HG02973 (cell line): ENCODE measurements at regions not wholly inside any gene's neighbourhood (a gene's known extent, or its start where the extent isn't known, plus 50 kb on each side); places are given as distances from the start of the nearest gene placed in this dataset.
"Not testable (repeated sequence)": the region's sequence is repeated elsewhere in the genome, so short reads cannot be mapped to it uniquely, and the experiment has no call there.

Experiments
- ATAC-seq: cut with Tn5 transposase; IDR thresholded peaks from one replicate; pipeline ENCODE4 v1.9.1; 2021; ENCODE audit warnings: moderate library complexity; ENCODE audit not compliant: unreplicated experiment

GRCh38 chr14:85052646-85053045, 477.3 kb upstream of the FLRT2 start:
- no peak for ATAC-seq

DNA sequence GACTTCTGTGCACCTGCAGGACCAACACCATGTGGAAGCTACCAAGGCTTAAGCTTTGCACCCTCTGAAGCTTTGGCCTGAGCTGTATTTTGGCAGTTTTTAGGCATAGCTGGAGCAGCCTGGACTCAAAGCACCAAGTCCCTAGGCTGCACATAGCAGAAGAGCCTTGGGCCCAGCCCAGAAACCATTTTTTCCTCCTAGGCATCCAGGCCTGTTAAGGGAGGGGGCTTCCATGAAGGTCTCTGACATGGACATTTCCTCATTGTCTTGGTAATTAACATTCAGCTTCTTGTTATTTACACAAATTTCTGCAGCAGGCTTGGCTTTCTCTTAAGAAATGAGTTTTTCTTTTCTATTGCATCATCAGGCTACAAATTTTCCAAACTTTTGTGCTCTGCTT, 475.8 kb upstream of the FLRT2 start:
- no peak for ATAC-seq

DNA sequence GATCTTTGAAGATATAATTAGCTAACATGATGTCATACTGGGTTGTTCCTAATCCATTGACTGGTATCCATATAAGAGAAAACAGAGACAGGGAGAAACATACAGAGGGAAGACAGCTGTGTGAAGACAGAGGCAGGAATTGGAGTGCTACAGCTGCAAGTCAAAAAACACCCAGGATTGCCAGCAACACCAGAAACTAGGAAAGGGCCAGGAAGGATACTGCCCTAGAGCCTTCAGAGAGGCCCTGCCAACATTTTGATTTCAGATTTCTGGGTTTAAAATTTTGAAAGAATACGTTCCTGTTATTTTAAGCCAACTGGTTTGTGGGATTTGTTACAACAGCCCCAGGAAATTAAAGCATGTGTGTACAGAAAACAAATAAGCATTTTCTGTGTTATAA, 473.7 kb upstream of the FLRT2 start:
- ATAC-seq: no peak

DNA sequence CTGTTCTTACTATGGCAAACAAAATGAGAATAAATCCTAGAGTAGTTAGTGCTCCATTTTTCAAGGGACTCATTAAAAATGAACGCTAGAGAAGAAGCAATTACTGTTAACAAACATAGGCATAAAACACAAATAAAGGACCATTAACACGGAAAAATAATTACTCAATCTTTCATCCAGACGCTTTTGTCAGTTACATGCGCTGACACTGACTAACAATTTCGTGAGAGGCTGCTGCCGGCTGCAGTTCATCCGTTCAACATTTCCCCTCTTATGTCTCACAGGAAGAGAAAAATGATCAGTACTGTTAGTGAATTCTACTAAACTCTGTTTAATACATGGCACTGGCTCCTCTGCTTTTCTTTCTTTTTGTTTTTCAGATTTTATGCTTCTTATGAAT, 472.7 kb upstream of the FLRT2 start:
- no peak for ATAC-seq

- no peak for ATAC-seq
Observed at GRCh38 chr14:85058150-85058549, 471.8 kb upstream of the FLRT2 start.

DNA sequence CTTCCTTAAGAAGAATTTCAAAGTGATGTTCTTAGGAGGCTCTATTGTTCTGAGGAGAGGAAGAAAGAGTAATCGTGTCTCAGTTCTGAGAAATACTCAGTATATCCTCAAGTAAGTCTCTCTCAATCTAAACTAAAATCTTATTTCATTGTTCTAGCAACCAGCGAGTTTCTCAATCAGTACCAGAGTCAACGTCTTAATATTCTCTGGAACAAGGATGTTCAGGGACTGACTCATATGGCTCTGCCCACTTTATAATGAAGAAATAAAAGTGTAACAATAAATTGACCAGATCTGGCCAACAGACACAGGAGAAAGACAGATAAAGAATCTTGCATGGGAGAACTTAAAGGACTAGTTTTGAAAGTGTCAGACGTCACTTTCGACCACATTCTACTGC, 469.8 kb upstream of the FLRT2 start:
- no peak for ATAC-seq

DNA sequence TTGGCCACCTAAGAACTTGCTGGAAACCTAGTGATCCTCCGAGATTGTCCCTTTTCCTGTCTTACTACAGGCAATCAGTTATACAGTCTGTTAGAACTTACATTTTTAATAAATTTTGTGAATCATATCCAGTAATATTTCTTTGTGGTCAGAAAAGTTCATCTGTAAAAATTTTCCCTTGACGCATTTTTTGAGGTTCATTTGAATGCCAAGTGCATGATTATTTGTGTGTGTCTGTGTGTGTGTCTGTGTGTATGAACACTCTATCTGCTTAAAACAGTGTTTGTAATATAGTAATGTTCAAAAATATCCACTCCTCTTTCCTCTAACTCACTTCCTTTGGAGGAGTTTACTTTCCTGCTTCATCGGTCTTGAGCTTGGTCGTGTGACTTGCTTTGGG, 468.7 kb upstream of the FLRT2 start:
- no peak for ATAC-seq

- no peak for ATAC-seq
Observed at GRCh38 chr14:85063747-85064146, 466.2 kb upstream of the FLRT2 start.

GRCh38 chr14:85071447-85071846, 458.5 kb upstream of the FLRT2 start:
- no peak for ATAC-seq

DNA sequence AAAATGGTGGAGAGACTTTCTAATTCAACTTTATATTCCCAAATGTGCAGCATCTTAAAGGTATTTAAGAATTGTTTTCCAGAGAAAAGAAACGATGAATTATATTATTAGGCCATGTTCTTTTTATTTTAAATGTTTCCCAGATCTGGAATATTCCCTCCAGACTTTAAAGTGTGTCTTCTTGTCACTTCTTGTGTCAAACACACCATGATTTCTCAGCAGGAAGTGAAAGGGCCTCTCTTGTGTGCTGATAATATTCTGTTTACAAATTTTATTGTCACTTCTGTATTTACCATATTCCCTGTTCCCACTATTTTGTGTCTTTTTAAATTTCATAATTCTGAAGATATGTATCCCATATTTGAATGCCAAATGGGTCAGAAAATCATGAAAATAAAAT, 455.0 kb upstream of the FLRT2 start:
- no peak for ATAC-seq

DNA sequence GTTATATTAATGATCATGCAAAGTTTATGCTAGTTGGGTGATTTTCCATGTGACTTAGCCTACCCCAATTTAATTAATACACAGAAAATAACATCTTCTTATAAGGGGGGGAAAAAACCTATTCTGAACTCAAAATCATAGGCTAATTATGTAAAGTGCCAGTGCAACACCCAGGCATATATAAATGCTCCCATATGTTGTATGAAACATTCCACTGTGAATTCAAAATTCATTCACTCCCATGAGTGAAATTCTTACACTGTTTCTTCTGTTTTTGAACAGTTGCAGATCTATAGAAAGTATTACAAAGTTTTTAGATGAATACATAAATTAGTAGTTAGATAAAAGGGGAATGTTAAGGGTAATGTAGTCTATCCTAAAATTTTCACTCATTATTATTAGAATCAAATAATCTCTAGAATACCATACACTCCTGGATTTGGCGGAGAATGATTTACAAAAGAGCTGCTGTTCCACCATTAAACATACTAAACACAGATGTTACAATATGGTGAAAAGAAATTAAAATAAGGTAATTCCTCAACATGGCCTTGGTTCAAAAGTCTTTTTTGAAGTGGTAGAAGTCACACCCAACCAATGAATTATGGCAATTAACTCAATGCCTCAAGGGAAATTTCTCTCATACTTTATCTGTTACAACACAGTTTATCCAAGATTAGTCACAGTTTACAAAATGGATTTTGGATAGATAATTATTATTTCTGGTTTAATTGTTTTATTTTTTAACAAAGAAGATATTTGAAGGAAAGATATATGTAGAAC, 454.1 kb upstream of the FLRT2 start:
- ATAC-seq: no peak

DNA sequence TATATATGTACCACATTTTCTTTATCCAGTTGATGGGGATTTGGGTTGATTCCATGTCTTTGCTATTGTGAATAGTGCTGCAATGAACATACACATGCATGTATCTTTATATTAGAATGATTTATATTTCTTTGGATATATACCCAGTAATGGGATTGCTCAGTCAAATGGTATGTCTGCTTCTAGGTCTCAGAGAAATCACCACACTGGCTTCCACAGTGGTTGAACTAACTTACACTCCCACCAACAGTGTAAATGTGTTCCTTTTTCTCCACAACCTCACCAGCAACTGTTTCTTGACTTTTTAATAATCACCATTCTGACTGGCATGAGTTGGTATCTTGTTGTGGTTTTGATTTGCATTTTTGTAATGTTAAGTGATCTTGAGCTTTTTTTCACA, 452.2 kb upstream of the FLRT2 start:
- ATAC-seq: not testable (repeated sequence)

DNA sequence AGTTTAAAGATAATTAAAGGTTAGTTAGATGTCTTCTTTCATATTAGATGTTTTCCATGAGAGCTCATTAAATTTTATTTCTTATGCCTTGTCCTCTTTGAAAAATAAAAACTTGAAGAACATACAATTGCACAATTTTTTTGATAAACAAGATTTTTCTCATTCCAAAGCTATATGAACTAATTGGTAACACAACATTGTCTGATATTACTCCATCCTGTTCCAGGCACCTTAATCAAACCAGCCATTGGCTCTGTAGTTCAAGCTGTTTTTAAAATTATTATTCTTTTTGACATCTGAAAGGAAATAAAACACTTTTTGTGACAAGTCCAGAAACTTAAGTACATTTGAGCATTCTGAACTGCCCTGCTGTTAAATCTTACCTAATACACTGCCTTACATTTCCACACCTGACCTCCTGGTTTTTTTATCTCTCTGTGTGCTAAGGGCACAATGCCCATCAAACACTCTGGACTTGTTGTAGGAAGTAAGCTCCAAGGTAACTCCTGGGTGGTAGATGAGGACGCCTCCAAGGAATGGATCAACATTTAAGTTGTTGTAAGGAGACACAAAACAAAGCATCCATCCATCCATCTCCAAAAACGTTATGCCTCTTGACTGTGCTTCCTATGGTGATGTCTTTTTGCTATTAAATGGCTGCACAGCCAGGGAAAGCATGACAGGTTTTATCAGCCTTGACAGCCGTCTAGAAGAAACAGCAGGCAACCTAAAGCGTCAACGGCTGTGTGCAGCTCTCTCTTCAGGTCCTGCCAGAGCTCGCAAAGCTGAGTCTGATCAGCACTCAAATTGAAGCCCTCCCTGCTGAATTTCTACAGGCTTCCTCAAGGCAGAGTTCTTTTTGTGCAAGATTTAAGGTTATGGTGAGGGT, 449.9 kb upstream of the FLRT2 start:
- no peak for ATAC-seq

- no peak for ATAC-seq
Observed at GRCh38 chr14:85084344-85084743, 445.6 kb upstream of the FLRT2 start.

DNA sequence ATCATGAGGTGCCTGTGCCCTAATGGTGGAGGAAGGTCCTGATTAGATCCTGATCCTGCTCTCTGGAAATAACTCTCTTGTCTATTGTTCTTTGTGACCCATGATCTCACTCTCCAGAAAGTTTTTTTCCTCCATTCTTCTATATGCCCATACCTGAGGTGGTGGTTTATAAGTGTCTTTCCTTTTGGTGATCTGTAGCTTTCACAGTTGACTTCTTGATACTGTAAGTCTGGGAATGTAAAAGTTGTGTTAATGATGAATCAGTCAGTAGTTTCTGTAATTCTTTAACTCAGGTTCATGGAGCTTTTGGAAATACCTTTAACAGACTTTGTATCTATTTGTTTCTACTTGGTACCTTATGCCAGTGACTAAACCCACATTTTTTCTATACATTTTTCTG, 444.0 kb upstream of the FLRT2 start:
- no peak for ATAC-seq

- ATAC-seq: no peak
Observed at GRCh38 chr14:85087201-85087600, 442.7 kb upstream of the FLRT2 start.

DNA sequence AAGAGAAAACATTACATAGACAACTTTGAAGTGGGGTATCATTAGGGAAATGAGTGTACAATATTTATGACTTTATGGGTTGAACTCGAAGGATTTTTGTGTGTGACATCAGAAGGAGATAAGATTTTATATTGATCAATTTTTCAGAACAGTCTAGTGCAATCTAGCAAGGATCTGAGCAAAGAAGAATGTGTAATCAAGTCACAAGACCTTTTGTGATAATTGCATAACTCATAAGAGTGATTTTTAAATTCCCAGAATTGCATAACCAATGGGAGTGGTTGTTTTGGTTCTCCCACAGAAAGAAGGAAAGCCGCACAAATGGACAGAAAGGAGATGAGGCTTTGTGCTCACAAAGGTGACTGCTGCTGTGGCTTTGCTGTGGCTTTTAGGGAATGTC, 441.8 kb upstream of the FLRT2 start:
- ATAC-seq: no peak

GRCh38 chr14:85090681-85091080, 439.3 kb upstream of the FLRT2 start:
- ATAC-seq: no peak

GRCh38 chr14:85093631-85094330, 436.2 kb upstream of the FLRT2 start:
- no peak for ATAC-seq

DNA sequence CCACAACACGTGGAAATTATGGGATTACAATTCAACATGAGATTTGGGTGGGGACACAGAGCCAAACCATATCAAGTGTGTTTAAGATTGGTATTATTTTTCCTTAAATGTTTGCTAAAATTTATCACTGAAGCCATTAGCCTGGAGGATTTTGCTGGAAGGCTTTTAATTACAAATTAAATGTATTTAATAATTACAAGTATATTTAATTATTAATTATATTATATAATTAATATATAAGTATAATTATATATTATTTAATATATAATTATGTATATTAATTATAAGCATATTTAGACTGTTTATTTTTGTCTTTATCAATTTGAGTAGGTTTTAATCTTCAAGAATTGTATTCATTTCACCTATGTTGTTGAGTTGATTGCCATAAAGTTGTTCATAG, 427.4 kb upstream of the FLRT2 start:
- no peak for ATAC-seq

- ATAC-seq: no peak
Observed at GRCh38 chr14:85106506-85106905, 423.4 kb upstream of the FLRT2 start.

DNA sequence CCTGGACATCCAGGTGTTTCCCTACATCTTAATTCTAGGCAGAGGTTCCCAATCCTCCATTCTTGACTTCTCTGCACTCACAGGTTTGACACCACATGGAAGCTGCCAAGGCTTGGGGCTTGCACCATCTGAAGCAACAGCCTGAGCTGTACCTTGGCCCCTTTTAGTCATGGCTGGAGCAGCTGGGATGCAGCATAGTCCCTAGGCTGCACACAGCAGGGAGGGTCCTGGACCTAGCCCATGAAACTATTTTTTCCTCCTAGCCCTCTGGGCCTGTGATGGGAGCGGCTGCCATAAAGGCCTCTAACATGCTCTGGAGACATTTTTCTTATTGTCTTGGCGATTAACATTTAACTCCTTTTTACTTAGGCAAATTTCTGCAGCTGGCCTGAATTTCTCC, 417.2 kb upstream of the FLRT2 start:
- no peak for ATAC-seq
